Trophoblast cell (in vitro differentiated cells and primary cell): ENCODE measurements at regions not wholly inside any gene's neighbourhood (a gene's known extent, or its start where the extent isn't known, plus 50 kb on each side); places are given as distances from the start of the nearest gene placed in this dataset.

Experiments used
- DNase-seq, 2 donors: peaks; one replicate each; pipeline ENCODE4 v3.0.0-alpha.2; 2016
- H2AFZ ChIP-seq: 2 replicates; pipeline ENCODE4 v1.6.1; 2013; ENCODE audit warnings: low read length, moderate library complexity, mild to moderate bottlenecking; ENCODE audit not compliant: insufficient read depth, poor library complexity
- H2AK5ac ChIP-seq: 2 replicates; pipeline ENCODE4 v1.6.1; 2013; ENCODE audit warnings: mild to moderate bottlenecking, low read length
- H2BK120ac ChIP-seq: 2 replicates; pipeline ENCODE4 v1.6.1; 2013; ENCODE audit warnings: low read length, mild to moderate bottlenecking, moderate library complexity; ENCODE audit not compliant: insufficient read depth, poor library complexity
- H2BK12ac ChIP-seq: 2 replicates; pipeline ENCODE4 v1.6.1; 2013; ENCODE audit warnings: mild to moderate bottlenecking, low read length, moderate library complexity
- H2BK5ac ChIP-seq: 2 replicates; pipeline ENCODE4 v1.6.1; 2013; ENCODE audit warnings: low read length, low read depth, moderate library complexity, mild to moderate bottlenecking; ENCODE audit not compliant: poor library complexity
- H3K14ac ChIP-seq: 2 replicates; pipeline ENCODE4 v1.6.1; 2013; ENCODE audit warnings: mild to moderate bottlenecking, low read length
- H3K18ac ChIP-seq: 2 replicates; pipeline ENCODE4 v1.6.1; 2013; ENCODE audit warnings: mild to moderate bottlenecking, low read length
- H3K23ac ChIP-seq: 2 replicates; pipeline ENCODE4 v1.6.1; 2013; ENCODE audit warnings: low read length
- H3K27ac ChIP-seq: 2 replicates; pipeline ENCODE4 v1.5.1; 2013; ENCODE audit warnings: low read depth, mild to moderate bottlenecking, inconsistent platforms, low read length, moderate library complexity
- H3K27me3 ChIP-seq: 2 replicates; pipeline ENCODE4 v1.6.1; 2013; ENCODE audit warnings: inconsistent platforms, mild to moderate bottlenecking, low read length, moderate library complexity; ENCODE audit not compliant: insufficient read depth
- H3K36me3 ChIP-seq, 2 experiments: 1 replicate in 1 of 2; 2 replicates in 1 of 2; pipeline ENCODE4 v1.6.1; 2013; ENCODE audit warnings: low read length in 2 of 2, mild to moderate bottlenecking in 2 of 2, moderate library complexity in 1 of 2; ENCODE audit not compliant: insufficient read depth in 2 of 2, control insufficient read depth in 1 of 2
- H3K4ac ChIP-seq: 2 replicates; pipeline ENCODE4 v1.6.1; 2013; ENCODE audit warnings: low read depth, mild to moderate bottlenecking, low read length, moderate library complexity
- H3K4me1 ChIP-seq, 2 experiments: 1 replicate in 1 of 2; 2 replicates in 1 of 2; pipeline ENCODE4 v1.6.1; 2013; ENCODE audit warnings: low read length in 2 of 2, mild to moderate bottlenecking in 2 of 2, moderate library complexity in 1 of 2; ENCODE audit not compliant: insufficient read depth in 2 of 2, control insufficient read depth in 1 of 2
- H3K4me2 ChIP-seq: 2 replicates; pipeline ENCODE4 v1.6.1; 2013; ENCODE audit warnings: inconsistent platforms, mild to moderate bottlenecking, low read length, moderate library complexity
- H3K4me3 ChIP-seq: 2 replicates; pipeline ENCODE4 v1.5.1; 2013; ENCODE audit warnings: mild to moderate bottlenecking, low read depth, low read length, inconsistent platforms
- H3K79me1 ChIP-seq: one replicate; pipeline ENCODE4 v1.6.1; 2013; ENCODE audit warnings: low read length
- H3K79me2 ChIP-seq: 2 replicates; pipeline ENCODE4 v1.6.1; 2013; ENCODE audit warnings: low read length, mild to moderate bottlenecking; ENCODE audit not compliant: control insufficient read depth, insufficient read depth, poor library complexity
- H3K9ac ChIP-seq: 2 replicates; pipeline ENCODE4 v1.6.1; 2013; ENCODE audit warnings: mild to moderate bottlenecking, low read length
- H3K9me3 ChIP-seq: 2 replicates; pipeline ENCODE4 v1.6.1; 2013; ENCODE audit warnings: low read depth, mild to moderate bottlenecking, control low read depth, inconsistent platforms, low read length; ENCODE audit not compliant: insufficient read depth
- H4K12ac ChIP-seq: 2 replicates; pipeline ENCODE4 v1.6.1; 2013; ENCODE audit warnings: low read depth, mild to moderate bottlenecking, low read length, moderate library complexity
- H4K8ac ChIP-seq: 2 replicates; pipeline ENCODE4 v1.6.1; 2013; ENCODE audit warnings: low read depth, mild to moderate bottlenecking, low read length, moderate library complexity
- H4K91ac ChIP-seq: one replicate; pipeline ENCODE4 v1.6.1; 2013; ENCODE audit warnings: low read depth, mild to moderate bottlenecking, low read length, moderate library complexity
- WGBS: extraction: QIAGEN DNeasy Blood & Tissue Kit; methylation state at CpG from one replicate; pipeline ENCODE4 v1.1.7; 2013; ENCODE audit warnings: missing lambda C conversion rate; ENCODE audit not compliant: insufficient read length, insufficient coverage; ENCODE audit errors: extremely low coverage; 5-methylcytosine and 5-hydroxymethylcytosine counted together

- Histone ChIP-seq H3K9ac (no peak overlapping the region), H3K18ac (no peak overlapping the region), H4K91ac (no peak overlapping the region), H2BK12ac (no peak overlapping the region), H2AFZ (no peak overlapping the region), H3K79me1 (no peaks in the 10 kb centered on the region), H3K27me3 (no peaks in the 10 kb centered on the region), H3K4me2 (no peak overlapping the region), H3K14ac (no peak overlapping the region), H3K79me2 (no peaks in the 10 kb centered on the region), H2BK120ac (no peak overlapping the region), H2BK5ac (no peak overlapping the region), H3K23ac (no peak overlapping the region), H3K9me3 (peaks cover 2% of the 10 kb centered on the region), H4K8ac (no peak overlapping the region), H4K12ac (no peak overlapping the region), H3K27ac (no peak overlapping the region), H3K4me1 (no peaks in the 10 kb centered on the region), H2AK5ac (no peak overlapping the region), H3K4ac (no peak overlapping the region), H3K4me3 (no peak overlapping the region), H3K36me3 (no peaks in the 10 kb centered on the region)
- no CpG with 5 or more reads among the region's 2 CpGs for WGBS
- no peak for DNase-seq
Observed at GRCh38 chr5:135690466-135690865, 111.7 kb upstream of the CXCL14 start.

- WGBS: no CpG with 5 or more reads among the region's 4 CpGs
- no peak overlapping the region for H2BK12ac ChIP-seq
- no peaks in the 10 kb centered on the region for H3K79me2 ChIP-seq
- no peak overlapping the region for H2AFZ ChIP-seq
- no peaks in the 10 kb centered on the region for H3K79me1 ChIP-seq
- H3K27me3 ChIP-seq: no peaks in the 10 kb centered on the region
- no peaks in the 10 kb centered on the region for H3K36me3 ChIP-seq
- H3K9ac ChIP-seq: no peak overlapping the region
- H3K27ac ChIP-seq: no peak overlapping the region
- H3K4me1 ChIP-seq: no peaks in the 10 kb centered on the region
- no peak overlapping the region for H4K12ac ChIP-seq
- H3K23ac ChIP-seq: no peak overlapping the region
- no peak overlapping the region for H3K4me3 ChIP-seq
- no peak overlapping the region for H4K91ac ChIP-seq
- peaks cover 2% of the 10 kb centered on the region for H3K9me3 ChIP-seq
- DNase-seq: no peak
- H3K4ac ChIP-seq: no peak overlapping the region
- H3K4me2 ChIP-seq: no peak overlapping the region
- no peak overlapping the region for H2AK5ac ChIP-seq
- no peak overlapping the region for H4K8ac ChIP-seq
- H2BK5ac ChIP-seq: no peak overlapping the region
- no peak overlapping the region for H3K18ac ChIP-seq
- no peak overlapping the region for H2BK120ac ChIP-seq
- no peak overlapping the region for H3K14ac ChIP-seq
Observed at GRCh38 chr5:135689506-135689905, 110.7 kb upstream of the CXCL14 start.

- Histone ChIP-seq H4K91ac (no peak overlapping the region), H3K4me3 (no peak overlapping the region), H3K36me3 (no peaks in the 10 kb centered on the region), H3K4ac (no peak overlapping the region), H2BK5ac (no peak overlapping the region), H3K23ac (no peak overlapping the region), H3K14ac (no peak overlapping the region), H3K27ac (no peak overlapping the region), H2AK5ac (no peak overlapping the region), H2BK12ac (no peak overlapping the region), H4K12ac (no peak overlapping the region), H3K9me3 (peaks cover under 1% of the 10 kb centered on the region), H3K4me2 (no peak overlapping the region), H3K4me1 (no peaks in the 10 kb centered on the region), H2AFZ (no peak overlapping the region), H3K18ac (no peak overlapping the region), H3K79me2 (no peaks in the 10 kb centered on the region), H2BK120ac (no peak overlapping the region), H3K9ac (no peak overlapping the region), H3K27me3 (no peaks in the 10 kb centered on the region), H3K79me1 (no peaks in the 10 kb centered on the region), H4K8ac (no peak overlapping the region)
- whole genome bisulfite sequencing: no CpG with 5 or more reads among the region's 2 CpGs
- DNase-seq: no peak
Observed at GRCh38 chr5:135688385-135688784, 109.6 kb upstream of the CXCL14 start.

GRCh38 chr5:135683189-135683588 is 104.4 kb upstream of the CXCL14 start:
- Histone ChIP-seq H3K23ac (no peak overlapping the region), H3K4me2 (no peak overlapping the region), H3K79me1 (no peaks in the 10 kb centered on the region), H3K27me3 (no peaks in the 10 kb centered on the region), H3K9me3 (peaks cover 3% of the 10 kb centered on the region), H4K8ac (no peak overlapping the region), H2BK5ac (no peak overlapping the region), H4K91ac (no peak overlapping the region), H3K79me2 (no peaks in the 10 kb centered on the region), H3K4me3 (no peak overlapping the region), H3K36me3 (no peaks in the 10 kb centered on the region), H4K12ac (no peak overlapping the region), H2AK5ac (no peak overlapping the region), H2AFZ (no peak overlapping the region), H3K9ac (no peak overlapping the region), H3K4me1 (no peaks in the 10 kb centered on the region), H2BK12ac (no peak overlapping the region), H3K4ac (no peak overlapping the region), H3K27ac (no peak overlapping the region), H2BK120ac (no peak overlapping the region), H3K14ac (no peak overlapping the region), H3K18ac (no peak overlapping the region)
- no peak for DNase-seq
